Tibial nerve (tissue), 3 donors: ENCODE measurements at regions not wholly inside any gene's neighbourhood (a gene's known extent, or its start where the extent isn't known, plus 50 kb on each side); places are given as distances from the start of the nearest gene placed in this dataset.

Experiments used
- POLR2A ChIP-seq, 2 donors: fragments of 450-650 bp; IDR thresholded peaks; one replicate each; pipeline ENCODE4 v1.6.1; 2017; ENCODE audit warnings: antibody characterized with exemption in 2 of 2, mild to moderate bottlenecking in 2 of 2, moderate library complexity in 2 of 2
- TF ChIP-seq, protein P1 (sequence below), 5 experiments: fragments of 200-600 bp in 3 of 5; fragments of 450-650 bp in 2 of 5; sonication (generic) in 3 of 5; IDR thresholded peaks; one replicate each; pipeline ENCODE4 v1.5.1; 2016 to 2019; ENCODE audit warnings: antibody characterized with exemption in 5 of 5, mild to moderate bottlenecking in 3 of 5, moderate library complexity in 2 of 5

DNA sequence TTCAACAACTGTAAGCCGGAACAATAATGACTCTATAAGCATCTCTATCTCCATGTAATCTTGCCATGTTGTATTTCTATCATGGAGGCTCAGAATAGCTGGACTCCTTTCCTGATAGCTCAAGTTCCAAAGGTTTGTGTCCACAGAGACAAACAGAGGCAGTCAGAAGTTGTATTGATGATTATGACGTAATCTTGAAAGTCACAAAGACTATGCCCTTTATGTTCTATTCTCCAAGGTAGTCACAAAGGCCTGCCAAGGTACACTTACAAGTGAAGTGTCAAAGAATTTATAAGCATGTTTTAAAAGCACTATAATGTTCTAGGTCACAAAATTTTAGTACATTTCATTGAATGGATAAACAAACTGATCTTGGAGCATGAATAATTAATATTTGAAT is 542.2 kb downstream of the CDH11 start:
- TF ChIP-seq, protein P1, sequence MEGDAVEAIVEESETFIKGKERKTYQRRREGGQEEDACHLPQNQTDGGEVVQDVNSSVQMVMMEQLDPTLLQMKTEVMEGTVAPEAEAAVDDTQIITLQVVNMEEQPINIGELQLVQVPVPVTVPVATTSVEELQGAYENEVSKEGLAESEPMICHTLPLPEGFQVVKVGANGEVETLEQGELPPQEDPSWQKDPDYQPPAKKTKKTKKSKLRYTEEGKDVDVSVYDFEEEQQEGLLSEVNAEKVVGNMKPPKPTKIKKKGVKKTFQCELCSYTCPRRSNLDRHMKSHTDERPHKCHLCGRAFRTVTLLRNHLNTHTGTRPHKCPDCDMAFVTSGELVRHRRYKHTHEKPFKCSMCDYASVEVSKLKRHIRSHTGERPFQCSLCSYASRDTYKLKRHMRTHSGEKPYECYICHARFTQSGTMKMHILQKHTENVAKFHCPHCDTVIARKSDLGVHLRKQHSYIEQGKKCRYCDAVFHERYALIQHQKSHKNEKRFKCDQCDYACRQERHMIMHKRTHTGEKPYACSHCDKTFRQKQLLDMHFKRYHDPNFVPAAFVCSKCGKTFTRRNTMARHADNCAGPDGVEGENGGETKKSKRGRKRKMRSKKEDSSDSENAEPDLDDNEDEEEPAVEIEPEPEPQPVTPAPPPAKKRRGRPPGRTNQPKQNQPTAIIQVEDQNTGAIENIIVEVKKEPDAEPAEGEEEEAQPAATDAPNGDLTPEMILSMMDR (IDR thresholded peaks at IDR 0.05), result no peak
- no peak for TF ChIP-seq POLR2A (IDR thresholded peaks at IDR 0.05)
